HG02943 (cell line): ENCODE measurements at regions not wholly inside any gene's neighbourhood (a gene's known extent, or its start where the extent isn't known, plus 50 kb on each side); places are given as distances from the start of the nearest gene placed in this dataset.

ENCODE experiments used
- ATAC-seq: cut with Tn5 transposase; IDR thresholded peaks from one replicate; pipeline ENCODE4 v1.9.1; 2021; ENCODE audit warnings: mild to moderate bottlenecking, low read depth, moderate library complexity; ENCODE audit not compliant: unreplicated experiment

- no peak for ATAC-seq
These were observed 451.7 kb downstream of the IPMK start for GRCh38 chr10:57815949-57816348.

- no peak for ATAC-seq
These were observed 457.7 kb downstream of the IPMK start for GRCh38 chr10:57809961-57810360.

- no peak for ATAC-seq
These were observed 459.8 kb downstream of the IPMK start for GRCh38 chr10:57807906-57808305.

GRCh38 chr10:57806675-57807074, 461.0 kb downstream of the IPMK start:
- no peak for ATAC-seq

- ATAC-seq = no peak
These were observed 468.1 kb downstream of the IPMK start for GRCh38 chr10:57799625-57800024.

- ATAC-seq = no peak
These were observed 468.9 kb downstream of the IPMK start for GRCh38 chr10:57798830-57799229.

GRCh38 chr10:57791546-57791945, 476.1 kb downstream of the IPMK start:
- ATAC-seq = no peak

- ATAC-seq = no peak
These were observed 477.0 kb downstream of the IPMK start for GRCh38 chr10:57790703-57791102.

GRCh38 chr10:57788117-57788516, 479.6 kb downstream of the IPMK start:
- no peak for ATAC-seq

GRCh38 chr10:57786850-57787750, 480.6 kb downstream of the IPMK start:
- no peak for ATAC-seq

- ATAC-seq = no peak
These were observed 481.4 kb downstream of the IPMK start for GRCh38 chr10:57786331-57786730.

GRCh38 chr10:57785546-57785945, 482.1 kb downstream of the IPMK start:
- ATAC-seq = no peak

GRCh38 chr10:57785068-57785467, 482.6 kb downstream of the IPMK start:
- no peak for ATAC-seq

- ATAC-seq = no peak
These were observed 490.8 kb downstream of the IPMK start for GRCh38 chr10:57776688-57777432.

GRCh38 chr10:57775250-57775649, 492.4 kb downstream of the IPMK start:
- no peak for ATAC-seq

GRCh38 chr10:57769298-57769697, 498.4 kb downstream of the IPMK start:
- no peak for ATAC-seq

GRCh38 chr10:57759777-57760176, 507.9 kb downstream of the IPMK start:
- no peak for ATAC-seq

GRCh38 chr10:57754803-57755202, 512.9 kb downstream of the IPMK start:
- ATAC-seq = no peak

GRCh38 chr10:57743711-57744110, 524.0 kb downstream of the IPMK start:
- ATAC-seq = no peak

- no peak for ATAC-seq
These were observed 525.9 kb downstream of the IPMK start for GRCh38 chr10:57741751-57742150.

- ATAC-seq = no peak
These were observed 544.4 kb downstream of the IPMK start for GRCh38 chr10:57723305-57723704.

GRCh38 chr10:57716884-57717283, 550.8 kb downstream of the IPMK start:
- no peak for ATAC-seq
